Loucy (cell line): ENCODE measurements at regions not wholly inside any gene's neighbourhood (a gene's known extent, or its start where the extent isn't known, plus 50 kb on each side); places are given as distances from the start of the nearest gene placed in this dataset.

Experiments
- H2AFZ ChIP-seq: fragments of 200-600 bp; sonication (generic); 2 replicates; pipeline ENCODE4 v1.6.0; 2016; ENCODE audit warnings: antibody characterized with exemption, mild to moderate bottlenecking, low read length, moderate library complexity
- H3F3A ChIP-seq: fragments of 200-600 bp; 2 replicates; pipeline ENCODE4 v1.6.0; 2016; ENCODE audit warnings: antibody characterized with exemption, low read depth, mild to moderate bottlenecking
- H3K27me3 ChIP-seq: fragments of 200-600 bp; sonication (generic); 2 replicates; pipeline ENCODE4 v1.6.1; 2014; ENCODE audit warnings: low read length, mild to moderate bottlenecking; ENCODE audit not compliant: insufficient read depth, poor library complexity, severe bottlenecking
- H3K36me3 ChIP-seq: fragments of 200-600 bp; sonication (generic); 2 replicates; pipeline ENCODE4 v1.6.1; 2016; ENCODE audit warnings: low read length; ENCODE audit not compliant: insufficient read depth
- H3K4me1 ChIP-seq: fragments of 200-600 bp; sonication (generic); 2 replicates; pipeline ENCODE4 v1.5.1; 2014; ENCODE audit warnings: low read length, mild to moderate bottlenecking; ENCODE audit not compliant: insufficient read depth, poor library complexity, severe bottlenecking
- H3K4me2 ChIP-seq: fragments of 200-600 bp; sonication (generic); 2 replicates; pipeline ENCODE4 v1.6.0; 2014; ENCODE audit warnings: antibody characterized with exemption, low read length, low read depth, mild to moderate bottlenecking; ENCODE audit not compliant: poor library complexity, severe bottlenecking
- H3K4me3 ChIP-seq: fragments of 200-600 bp; sonication (generic); 2 replicates; pipeline ENCODE4 v1.5.1; 2014; ENCODE audit warnings: low read length, mild to moderate bottlenecking, mixed read lengths; ENCODE audit not compliant: poor library complexity, severe bottlenecking
- H3K79me2 ChIP-seq: fragments of 200-600 bp; sonication (generic); 2 replicates; pipeline ENCODE4 v1.6.1; 2014; ENCODE audit warnings: low read length; ENCODE audit not compliant: insufficient read depth
- H3K9ac ChIP-seq: fragments of 200-600 bp; sonication (generic); 2 replicates; pipeline ENCODE4 v1.6.0; 2014; ENCODE audit warnings: mild to moderate bottlenecking, low read depth, low read length, moderate library complexity; ENCODE audit not compliant: poor library complexity, severe bottlenecking
- H3K9me2 ChIP-seq: fragments of 200-600 bp; sonication (generic); replicated peaks from 2 replicates; pipeline ENCODE4 v1.6.1; 2016; ENCODE audit warnings: low read depth, low read length, mixed read lengths
- H3K9me3 ChIP-seq: fragments of 200-600 bp; sonication (generic); 2 replicates; pipeline ENCODE4 v1.6.1; 2014; ENCODE audit warnings: mild to moderate bottlenecking, antibody characterized with exemption, low read length, low read depth; ENCODE audit not compliant: insufficient read depth
- H4K20me1 ChIP-seq: fragments of 200-600 bp; sonication (generic); 2 replicates; pipeline ENCODE4 v1.6.0; 2014; ENCODE audit warnings: antibody characterized with exemption, low read length, mild to moderate bottlenecking; ENCODE audit not compliant: insufficient read depth, poor library complexity, severe bottlenecking
- EZH2phosphoT487 ChIP-seq: fragments of 200-600 bp; IDR thresholded peaks from 2 replicates; pipeline ENCODE4 v1.6.1; 2018; ENCODE audit warnings: antibody characterized with exemption, mild to moderate bottlenecking, moderate library complexity, borderline replicate concordance
- TF ChIP-seq, protein P1 (sequence below): fragments of 200-600 bp; sonication (generic); conservative IDR thresholded peaks from 2 replicates; pipeline ENCODE4 v1.5.1; 2014; ENCODE audit warnings: mild to moderate bottlenecking, antibody characterized with exemption, low read length

DNA sequence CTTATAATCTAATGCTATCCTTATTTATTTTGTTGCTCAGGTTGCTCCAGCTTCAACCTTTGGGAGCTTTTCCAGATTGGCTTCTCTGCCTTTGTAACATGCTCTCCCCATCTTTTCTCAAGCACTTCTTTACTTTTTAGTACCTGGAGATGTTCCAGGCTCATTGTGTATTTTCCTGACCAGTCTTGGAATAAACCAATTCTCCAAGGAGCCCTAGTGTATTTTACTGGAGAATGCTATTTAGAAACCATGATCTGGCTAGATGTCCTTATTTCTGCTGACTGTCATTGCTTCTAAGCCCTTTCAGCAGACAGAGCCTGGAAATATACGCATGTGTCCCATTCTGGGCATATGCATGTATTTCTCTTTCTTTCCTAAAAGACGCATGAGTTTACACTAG is 95.7 kb downstream of the EMX2 start:
- Histone ChIP-seq H2AFZ (no peak overlapping the region), H3K36me3 (no peaks in the 10 kb centered on the region), H3K79me2 (no peaks in the 10 kb centered on the region), H3K4me1 (no peaks in the 10 kb centered on the region), H3K9me3 (no peaks in the 10 kb centered on the region), H3K27me3 (no peaks in the 10 kb centered on the region), H3K4me2 (no peak overlapping the region), H4K20me1 (no peaks in the 10 kb centered on the region), H3K9ac (no peak overlapping the region), H3K9me2 (no peaks in the 10 kb centered on the region), H3F3A (no peaks in the 10 kb centered on the region), H3K4me3 (no peak overlapping the region)
- TF ChIP-seq, protein P1, sequence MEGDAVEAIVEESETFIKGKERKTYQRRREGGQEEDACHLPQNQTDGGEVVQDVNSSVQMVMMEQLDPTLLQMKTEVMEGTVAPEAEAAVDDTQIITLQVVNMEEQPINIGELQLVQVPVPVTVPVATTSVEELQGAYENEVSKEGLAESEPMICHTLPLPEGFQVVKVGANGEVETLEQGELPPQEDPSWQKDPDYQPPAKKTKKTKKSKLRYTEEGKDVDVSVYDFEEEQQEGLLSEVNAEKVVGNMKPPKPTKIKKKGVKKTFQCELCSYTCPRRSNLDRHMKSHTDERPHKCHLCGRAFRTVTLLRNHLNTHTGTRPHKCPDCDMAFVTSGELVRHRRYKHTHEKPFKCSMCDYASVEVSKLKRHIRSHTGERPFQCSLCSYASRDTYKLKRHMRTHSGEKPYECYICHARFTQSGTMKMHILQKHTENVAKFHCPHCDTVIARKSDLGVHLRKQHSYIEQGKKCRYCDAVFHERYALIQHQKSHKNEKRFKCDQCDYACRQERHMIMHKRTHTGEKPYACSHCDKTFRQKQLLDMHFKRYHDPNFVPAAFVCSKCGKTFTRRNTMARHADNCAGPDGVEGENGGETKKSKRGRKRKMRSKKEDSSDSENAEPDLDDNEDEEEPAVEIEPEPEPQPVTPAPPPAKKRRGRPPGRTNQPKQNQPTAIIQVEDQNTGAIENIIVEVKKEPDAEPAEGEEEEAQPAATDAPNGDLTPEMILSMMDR, result no peak
- TF ChIP-seq EZH2phosphoT487, result no peak

DNA sequence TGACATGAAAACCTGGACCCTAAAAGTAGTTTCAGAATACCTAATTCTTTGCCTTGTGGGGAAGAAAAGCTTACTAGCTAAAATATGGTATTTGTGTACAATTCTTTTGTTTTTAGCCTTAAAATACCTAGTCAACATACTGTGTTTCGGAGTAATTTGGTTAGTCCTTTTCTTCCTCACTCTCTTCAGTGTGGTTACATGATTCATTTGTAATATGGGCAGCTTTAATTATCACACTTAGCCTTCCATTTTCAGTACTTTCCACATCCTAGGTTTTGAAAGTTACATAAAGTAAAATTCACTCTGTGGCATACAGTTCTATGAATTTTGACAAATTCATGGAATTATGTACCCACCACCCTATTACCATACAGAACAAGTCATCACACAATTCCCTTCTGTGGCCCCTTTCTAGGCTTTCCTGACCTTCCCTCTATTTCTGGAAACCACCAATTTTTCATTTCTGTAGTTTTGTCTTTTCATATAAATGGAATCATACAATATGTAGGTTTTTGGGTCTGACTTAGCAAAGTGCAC is 96.2 kb downstream of the EMX2 start:
- no peak for TF ChIP-seq EZH2phosphoT487
- TF ChIP-seq, protein P1, result no peak
- H3K4me3 ChIP-seq, result no peak overlapping the region
- H3K9ac ChIP-seq, result no peak overlapping the region
- H3K9me3 ChIP-seq, result no peaks in the 10 kb centered on the region
- no peaks in the 10 kb centered on the region for H3K9me2 ChIP-seq
- no peaks in the 10 kb centered on the region for H3K4me1 ChIP-seq
- no peaks in the 10 kb centered on the region for H3K36me3 ChIP-seq
- H2AFZ ChIP-seq, result no peak overlapping the region
- no peaks in the 10 kb centered on the region for H3K27me3 ChIP-seq
- no peaks in the 10 kb centered on the region for H4K20me1 ChIP-seq
- H3K4me2 ChIP-seq, result no peak overlapping the region
- H3F3A ChIP-seq, result no peaks in the 10 kb centered on the region
- no peaks in the 10 kb centered on the region for H3K79me2 ChIP-seq

DNA sequence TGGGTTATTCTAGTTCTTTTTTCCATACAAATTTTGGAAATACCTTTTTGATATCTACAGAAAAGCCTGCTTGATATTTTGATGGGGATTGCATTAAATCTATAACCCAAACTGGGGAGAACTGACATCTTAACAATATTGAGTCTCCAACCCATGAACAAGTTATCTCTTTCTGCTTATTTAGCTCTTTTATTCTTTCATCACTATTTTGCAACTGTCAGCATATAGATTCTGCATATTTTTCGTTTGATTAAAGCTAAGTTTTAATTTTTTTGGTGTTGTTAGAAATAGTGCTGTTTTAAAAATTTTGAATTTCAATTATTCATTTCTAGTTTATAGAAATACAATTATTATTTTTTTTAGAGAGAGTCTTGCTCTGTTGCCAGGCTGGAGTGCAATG is 97.9 kb downstream of the EMX2 start:
- no peak overlapping the region for H3K4me3 ChIP-seq
- H3F3A ChIP-seq, result no peaks in the 10 kb centered on the region
- H3K27me3 ChIP-seq, result no peaks in the 10 kb centered on the region
- H3K4me1 ChIP-seq, result no peaks in the 10 kb centered on the region
- H3K9ac ChIP-seq, result no peak overlapping the region
- no peak overlapping the region for H2AFZ ChIP-seq
- H3K36me3 ChIP-seq, result no peaks in the 10 kb centered on the region
- TF ChIP-seq, protein P1, result no peak
- no peak for TF ChIP-seq EZH2phosphoT487
- no peaks in the 10 kb centered on the region for H3K79me2 ChIP-seq
- no peaks in the 10 kb centered on the region for H3K9me3 ChIP-seq
- H3K4me2 ChIP-seq, result no peak overlapping the region
- H4K20me1 ChIP-seq, result no peaks in the 10 kb centered on the region
- H3K9me2 ChIP-seq, result no peaks in the 10 kb centered on the region
